ENCODE measurements at regions not wholly inside any gene's neighbourhood (a gene's known extent, or its start where the extent isn't known, plus 50 kb on each side); places are given as distances from the start of the nearest gene placed in this dataset.

DNA sequence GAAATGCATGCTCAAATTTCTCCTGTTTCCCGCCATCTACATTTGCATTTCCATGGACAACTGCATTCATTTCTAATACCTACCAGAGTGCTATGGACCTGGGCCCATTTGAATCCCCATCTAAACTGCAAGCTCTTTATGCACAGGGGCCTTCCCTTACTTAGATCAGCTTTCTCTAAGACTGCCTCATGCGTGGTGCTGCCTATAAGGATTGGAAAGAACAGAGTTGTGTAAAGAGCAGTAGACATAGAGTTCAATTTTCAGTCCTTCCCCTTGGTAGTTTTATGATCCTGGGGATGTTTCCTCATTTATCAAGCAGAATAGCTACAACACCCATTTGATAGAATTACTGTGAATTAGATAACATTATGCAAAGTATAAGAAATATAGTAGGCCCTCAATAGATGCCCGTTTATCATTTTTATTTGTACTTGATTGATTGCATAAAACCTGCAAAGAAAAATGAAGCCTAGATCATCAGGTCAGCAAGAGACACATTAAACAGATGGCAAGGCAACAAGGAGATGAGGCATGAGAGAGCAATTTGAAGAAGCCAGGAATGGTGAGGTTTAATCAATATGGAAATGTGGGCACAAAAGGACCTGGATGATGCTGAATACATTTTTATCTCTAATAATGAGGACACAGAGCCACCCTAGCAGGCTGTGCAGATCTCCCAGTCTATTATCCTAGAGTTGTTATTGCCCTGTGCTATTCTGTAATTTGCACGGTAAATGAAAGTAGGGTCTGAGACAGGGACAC is 359.7 kb downstream of the FAM181B start:
- no peak for DNase-seq (ENCODE audit: low spot score)

DNA sequence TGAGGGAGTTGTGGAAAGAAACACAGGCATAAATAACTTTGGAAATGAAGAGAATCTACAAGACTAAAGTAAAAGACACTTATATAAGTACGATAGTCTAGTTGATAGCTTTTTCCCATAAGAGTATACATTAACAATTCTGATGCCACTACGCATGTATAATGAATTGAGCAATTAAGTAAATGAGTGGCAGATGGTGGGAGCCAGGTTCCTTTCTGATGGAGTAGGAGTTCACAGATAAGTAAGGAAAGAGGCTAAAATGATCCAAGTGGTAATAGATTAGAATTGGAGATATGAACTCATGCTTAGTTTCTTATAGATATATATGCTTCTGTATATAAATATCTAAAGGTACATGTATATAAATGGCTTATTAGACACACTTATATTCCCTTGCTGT is 368.3 kb downstream of the FAM181B start:
- no peak for DNase-seq (ENCODE audit: low spot score)

DNA sequence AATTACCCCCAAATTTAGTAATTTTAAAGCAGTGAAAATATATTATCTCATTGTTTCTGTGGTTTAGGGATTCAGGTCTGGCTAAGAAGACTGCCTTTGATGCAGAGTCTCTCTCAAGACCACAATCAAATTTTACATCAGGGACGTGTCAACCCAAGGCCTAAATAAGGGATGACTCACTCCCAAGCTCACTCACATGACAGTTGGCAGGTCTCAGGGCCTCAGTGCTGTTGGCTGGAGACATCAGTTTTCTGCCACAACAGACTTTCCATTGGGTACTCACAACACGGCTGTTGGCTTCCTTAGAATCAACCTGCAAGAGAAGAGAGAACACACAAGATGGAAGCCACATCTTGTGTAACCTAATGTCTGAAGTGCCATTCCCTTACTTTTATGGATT is 377.3 kb downstream of the FAM181B start:
- DNase-seq (ENCODE audit: low spot score): no peak

DNA sequence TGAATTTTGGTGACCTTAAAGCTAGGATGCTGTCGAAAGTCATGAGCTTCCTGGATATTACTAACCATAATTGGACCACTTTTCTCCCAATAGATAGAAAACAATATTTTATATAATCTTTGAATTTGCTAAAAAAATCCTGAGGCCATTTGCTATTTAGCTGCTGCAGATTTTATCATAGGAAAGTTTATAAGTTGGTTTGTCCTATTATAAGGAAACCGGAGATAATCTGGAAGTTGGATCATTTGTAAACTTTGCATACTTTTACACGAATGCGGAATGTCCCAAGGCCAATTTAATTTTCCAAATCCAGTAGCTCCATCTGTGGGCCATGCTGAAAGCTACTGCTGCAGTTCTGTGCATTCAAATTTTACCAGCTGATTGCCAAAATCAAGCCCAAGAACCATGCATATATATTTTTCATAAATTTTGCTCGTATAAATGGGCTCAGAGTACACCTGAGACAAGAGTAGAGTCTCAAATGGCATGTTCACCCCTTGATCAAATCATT is 378.3 kb downstream of the FAM181B start:
- no peak for DNase-seq (ENCODE audit: low spot score)

DNA sequence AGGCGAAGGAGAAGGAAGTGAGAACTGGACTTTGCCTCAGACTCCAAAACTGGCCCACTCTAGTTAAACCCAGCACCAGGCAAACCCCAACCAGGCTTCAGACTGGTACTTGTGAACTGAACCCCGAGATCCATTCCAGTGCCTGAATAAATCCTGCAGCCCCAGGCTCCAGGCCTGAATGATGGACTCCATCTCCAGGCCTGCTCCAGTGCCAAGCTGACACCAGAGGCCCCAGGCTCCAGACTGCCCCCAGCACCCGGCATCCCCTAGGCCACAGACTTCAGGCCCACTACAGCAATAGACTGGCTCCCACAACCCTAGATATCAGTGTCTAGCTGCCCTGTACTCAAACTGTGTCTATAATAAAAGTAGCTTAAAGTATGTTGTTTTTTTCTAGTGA is 406.8 kb downstream of the FAM181B start:
- no peak for DNase-seq (ENCODE audit: low spot score)

DNA sequence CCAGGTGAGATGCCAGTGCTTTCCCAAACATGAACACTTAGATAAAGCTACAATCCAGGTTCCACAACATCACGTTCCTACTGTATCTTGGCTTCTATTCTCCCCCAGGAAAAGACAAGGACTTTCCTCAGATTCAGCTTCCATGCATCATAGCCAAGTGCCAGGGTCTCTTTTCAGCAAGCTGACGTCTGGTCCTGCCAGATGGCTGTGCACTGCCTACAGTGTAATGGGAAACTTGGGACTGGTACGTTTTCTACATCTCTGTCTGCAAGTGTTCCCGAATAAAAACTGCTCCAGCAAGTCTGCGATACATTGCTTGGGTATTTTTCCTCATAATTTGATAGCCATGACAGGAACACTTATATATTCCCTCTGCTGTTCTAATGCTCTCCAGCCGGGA is 412.5 kb downstream of the FAM181B start:
- no peak for DNase-seq (ENCODE audit: low spot score)

DNA sequence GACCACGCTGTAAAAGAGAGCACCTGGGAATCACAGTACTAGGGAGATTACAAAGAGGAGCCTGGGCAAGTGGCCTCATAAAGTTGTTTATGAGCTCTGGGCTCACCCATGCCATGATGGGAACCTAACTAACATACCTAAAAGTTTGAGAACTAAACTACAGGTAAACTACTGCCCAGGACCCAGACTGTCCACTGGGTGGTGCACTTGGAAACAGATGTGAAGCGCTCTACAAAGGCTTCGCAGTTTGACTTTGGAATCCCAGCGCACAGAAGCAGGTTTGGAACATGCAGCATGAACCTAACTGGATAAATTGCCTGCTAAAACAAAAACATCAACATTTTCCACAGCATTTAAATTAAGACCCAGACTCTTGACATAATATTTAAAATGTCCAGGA is 418.6 kb downstream of the FAM181B start:
- no peak for DNase-seq (ENCODE audit: low spot score)

DNA sequence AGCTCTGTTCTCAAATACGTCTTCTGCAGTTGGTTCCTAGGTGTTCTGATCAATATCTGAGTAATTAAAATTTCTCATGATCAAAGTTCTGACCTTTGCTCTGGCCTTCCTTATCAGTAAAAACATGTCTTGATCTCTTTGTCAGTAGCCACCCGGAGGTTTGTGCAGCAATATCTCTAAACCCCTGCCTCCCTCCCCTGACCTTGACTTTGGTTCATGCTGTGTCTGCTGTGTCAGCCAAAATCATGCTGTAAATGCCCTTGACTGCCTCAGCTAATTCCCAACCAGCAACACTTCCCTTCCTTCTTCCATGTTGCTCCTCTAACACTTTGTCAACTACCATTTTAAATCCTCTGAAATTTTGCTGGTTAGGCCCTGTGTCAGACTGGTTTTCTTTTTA is 424.7 kb downstream of the FAM181B start:
- DNase-seq (ENCODE audit: low spot score): no peak

DNA sequence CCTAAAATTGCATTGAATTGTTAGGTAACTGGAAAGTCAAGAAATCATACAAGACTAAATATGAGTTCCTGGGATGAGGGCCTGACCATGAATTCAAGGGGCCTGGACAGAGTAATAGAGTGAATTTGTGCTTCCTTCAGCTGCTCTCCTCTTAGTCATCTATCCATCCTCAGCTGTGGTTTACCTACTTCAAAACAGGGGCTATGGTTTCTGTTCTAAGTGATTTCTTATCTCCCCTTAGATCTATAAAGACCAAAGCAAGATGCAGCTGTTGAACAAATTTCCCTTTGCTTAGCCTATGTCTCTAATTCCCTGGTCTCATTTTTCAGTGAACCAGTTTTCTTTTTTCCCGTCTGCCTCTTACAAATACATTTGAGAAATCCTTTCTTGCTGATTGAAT is 428.5 kb downstream of the FAM181B start:
- no peak for DNase-seq (ENCODE audit: low spot score)

DNA sequence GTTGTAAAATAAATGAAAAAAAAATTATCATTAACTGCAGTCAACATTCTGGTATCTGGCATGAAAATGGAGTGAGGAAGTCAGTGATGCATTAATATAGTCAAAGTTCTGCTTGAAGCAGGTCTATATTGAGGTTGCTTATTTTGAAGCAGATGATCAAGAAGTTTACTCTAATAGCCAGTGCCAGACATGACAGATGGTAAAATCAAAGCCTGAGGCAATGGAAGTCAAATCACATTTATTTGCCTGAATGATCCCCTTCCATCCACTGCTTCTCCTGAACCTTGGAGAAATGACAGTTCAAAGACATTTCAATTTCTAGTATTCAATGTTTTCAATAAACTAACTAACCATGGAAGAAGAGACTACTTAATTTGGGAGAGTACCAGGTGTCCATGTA is 430.0 kb downstream of the FAM181B start:
- no peak for DNase-seq (ENCODE audit: low spot score)

DNA sequence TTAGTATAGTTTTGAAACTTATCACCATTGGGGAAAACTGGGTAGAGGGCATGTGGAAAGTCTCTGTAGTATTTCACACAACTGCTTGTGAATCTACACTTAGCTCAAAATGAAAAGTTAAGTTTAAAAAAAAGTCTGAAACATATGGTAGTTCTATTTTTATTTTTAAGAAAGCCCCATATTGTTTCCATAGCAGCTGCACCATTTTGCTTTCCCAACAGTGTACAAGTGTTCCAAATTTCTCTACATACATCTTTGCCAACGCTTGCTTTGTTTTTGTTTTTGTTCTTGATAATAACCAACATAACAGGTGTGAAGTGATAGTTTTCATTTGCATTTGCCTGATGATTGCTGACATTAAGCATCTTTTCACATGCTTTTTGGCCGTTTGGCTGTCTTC is 445.2 kb downstream of the FAM181B start:
- DNase-seq (ENCODE audit: low spot score): no peak

DNA sequence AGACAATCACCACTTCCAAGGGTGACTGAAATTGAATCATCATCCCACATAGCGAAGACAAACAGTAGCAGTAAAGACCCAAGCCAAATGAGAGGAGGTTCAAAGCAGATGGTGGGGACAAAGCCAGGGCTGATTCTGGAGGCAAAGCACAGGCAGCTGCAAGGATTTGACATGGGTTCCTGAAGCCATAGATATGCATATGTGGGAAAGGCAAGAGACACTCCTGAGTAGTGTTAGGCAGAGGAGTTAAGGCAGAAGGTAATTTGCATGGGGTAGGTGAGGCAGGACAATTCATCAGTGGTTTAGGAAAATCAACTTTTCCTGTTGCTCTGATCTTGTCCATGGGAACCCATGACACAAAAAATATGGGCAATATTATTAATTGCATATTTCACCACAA is 462.8 kb downstream of the FAM181B start:
- no peak for DNase-seq (ENCODE audit: low spot score)

DNA sequence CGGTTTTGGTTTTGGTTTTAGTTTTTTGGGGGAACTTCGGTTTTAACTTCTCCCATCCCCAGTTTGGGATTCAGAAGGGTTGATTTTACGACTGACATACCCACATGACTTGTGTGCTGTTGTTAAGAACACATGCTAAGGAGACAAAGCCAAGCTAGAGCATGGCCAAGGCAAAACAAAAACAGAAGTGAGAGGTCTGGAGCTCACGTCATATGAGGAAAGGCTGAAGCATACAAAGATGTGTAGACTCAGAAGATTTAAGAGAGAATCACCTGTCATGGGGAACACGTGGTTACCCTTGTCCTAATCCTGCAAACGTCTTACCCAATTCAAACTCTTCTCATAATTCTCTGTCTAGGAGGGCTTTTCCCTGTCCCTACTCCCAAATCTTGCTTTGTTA is 465.0 kb downstream of the FAM181B start:
- no peak for DNase-seq (ENCODE audit: low spot score)

DNA sequence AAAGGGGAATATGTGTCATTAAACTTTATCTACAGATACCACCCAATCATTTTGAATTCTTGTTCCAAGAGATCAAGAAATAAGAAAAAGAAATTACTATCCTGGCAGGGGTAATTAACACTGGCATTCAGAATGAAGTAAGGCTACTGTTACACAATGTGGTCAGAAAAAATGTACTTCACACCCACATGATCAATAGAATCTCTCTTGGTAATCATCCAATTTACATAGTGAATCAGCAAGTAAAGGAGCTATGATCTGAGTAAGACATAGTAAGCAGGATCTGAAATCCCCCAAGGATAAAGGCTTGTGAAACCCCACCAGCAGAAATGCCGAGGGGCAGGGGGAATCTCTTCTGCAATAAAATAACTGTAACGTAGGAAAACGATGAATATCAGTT is 466.5 kb downstream of the FAM181B start:
- DNase-seq (ENCODE audit: low spot score): no peak

DNA sequence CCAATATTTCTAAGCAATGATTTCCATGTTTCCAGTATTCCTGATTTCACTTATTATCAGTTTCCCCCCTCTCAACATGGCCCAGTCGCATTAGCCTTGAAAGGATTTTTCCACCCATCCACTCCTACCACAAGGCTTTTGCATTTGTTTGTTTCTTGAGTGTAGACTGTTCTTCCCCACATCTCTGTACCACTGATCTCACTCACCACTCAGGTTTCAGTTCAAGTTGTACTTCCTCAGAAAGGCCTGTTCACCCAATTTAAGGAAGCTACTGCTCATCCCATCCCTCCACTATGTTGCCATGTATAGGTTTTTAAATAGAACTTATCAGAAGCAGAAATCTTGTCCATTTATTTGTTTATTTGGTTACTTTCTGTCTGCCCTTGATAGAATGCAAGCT is 472.3 kb downstream of the FAM181B start:
- DNase-seq (ENCODE audit: low spot score): no peak

DNA sequence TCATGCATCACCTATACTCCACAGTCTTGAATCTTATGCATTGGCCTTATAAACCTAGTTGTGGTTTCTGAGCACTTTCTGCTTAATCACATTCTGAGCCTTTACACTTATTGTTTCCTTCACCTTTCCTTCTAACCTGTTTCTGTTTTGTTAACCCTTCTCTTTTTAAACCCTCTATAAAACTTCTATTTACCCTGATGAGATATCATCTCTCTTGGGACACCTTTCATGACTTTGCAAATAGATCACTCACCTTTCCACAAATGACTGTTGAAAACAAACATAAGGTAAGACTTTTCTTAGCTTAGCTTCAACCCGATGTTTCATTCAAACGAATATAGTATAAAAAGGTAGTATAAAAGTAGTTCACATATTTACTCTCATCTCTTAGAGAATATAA is 483.6 kb downstream of the FAM181B start:
- DNase-seq (ENCODE audit: low spot score): no peak

DNA sequence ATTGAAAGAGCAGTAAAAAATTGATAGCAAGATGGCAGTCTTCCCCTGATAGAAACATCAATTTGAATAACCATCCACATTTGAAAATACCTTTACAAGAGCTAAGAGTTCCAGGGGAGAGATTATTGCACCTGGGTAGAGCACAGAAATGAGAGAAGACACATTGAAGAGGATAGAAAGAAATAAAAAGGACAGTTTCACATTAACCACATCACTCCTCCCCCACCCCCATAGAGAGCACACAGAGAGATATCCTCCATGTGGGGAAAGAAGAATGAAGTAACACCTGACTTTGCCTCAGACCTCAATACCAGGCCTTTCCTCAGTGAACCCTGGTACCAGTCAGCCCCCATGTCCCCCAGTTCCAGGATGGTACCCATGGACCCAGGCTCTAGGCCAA is 486.7 kb downstream of the FAM181B start:
- no peak for DNase-seq (ENCODE audit: low spot score)

DNA sequence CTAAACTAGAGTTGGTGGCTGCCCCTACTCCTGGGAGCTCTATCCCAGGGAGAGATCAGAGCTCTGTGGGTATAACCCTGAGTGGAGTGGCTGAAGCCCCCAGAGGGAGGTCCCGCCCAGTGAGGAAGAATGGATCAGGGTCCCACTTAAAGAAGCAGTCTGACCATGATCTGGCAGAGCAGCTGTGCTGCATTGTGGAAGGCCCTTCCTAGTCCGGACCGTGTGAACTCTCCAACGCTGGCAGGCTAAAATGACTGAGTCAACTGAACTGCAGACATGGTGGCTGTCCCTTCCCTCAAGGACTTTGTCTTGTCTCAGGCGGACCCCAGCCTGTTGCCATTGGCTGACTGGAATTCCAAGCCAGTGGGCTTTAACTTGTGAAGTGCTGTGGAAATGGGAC is 494.2 kb downstream of the FAM181B start:
- no peak for DNase-seq (ENCODE audit: low spot score)

DNA sequence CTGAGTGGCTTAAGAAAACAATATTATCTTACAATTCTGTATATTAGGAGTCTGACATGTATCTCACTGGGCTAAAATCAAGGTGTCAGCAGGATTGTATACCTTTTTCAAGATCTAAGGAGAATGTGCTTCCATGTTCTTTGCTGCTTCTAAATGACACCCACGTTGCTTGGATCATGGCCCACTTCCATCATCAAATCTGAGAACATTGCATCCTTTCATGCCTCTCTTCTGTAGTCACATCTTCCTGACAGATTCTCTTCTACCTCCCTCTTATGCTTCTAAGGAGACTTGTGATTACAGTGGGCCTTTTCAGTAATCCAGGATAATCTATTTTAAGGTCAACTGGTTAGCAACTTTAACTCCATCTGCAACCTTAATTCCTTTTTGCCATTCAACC is 499.4 kb downstream of the FAM181B start:
- no peak for DNase-seq (ENCODE audit: low spot score)

DNA sequence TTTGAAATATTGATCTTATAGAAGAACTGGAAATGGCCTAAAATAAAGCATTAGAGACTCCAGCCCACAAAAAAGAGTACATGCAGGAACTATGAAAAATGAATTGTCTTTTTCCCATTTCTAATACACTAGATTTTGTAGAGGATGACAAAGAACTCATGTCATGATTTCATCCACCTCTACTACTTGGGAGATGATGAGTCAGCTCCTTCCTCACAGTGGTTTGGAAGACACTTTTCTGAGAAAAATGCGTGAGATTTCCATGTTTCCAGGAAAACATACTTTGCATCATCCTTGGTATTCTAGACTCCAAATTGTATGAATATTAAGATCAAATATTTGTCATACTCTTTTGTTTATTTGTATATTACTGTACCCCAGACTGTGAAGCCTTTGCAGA is 500.5 kb downstream of the FAM181B start:
- DNase-seq (ENCODE audit: low spot score): no peak

DNA sequence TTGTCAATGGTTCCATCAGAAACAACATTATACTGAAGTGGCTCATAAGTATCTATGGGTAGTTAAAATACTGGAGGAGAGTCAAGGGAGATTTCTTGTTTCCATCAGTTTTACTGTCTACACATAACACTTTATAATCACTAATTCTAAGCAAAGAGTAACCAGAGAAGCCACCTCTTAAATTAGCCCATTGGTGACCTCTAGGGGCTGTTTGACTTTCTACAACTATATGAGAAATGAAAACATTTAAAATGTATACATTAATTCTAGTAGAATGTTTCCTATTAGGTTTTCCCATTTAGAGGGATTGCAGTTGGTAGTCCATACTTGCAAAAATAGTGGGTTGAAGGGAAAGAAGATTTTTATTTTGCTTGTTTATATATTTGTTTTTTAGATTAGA is 504.3 kb downstream of the FAM181B start:
- no peak for DNase-seq (ENCODE audit: low spot score)

DNA sequence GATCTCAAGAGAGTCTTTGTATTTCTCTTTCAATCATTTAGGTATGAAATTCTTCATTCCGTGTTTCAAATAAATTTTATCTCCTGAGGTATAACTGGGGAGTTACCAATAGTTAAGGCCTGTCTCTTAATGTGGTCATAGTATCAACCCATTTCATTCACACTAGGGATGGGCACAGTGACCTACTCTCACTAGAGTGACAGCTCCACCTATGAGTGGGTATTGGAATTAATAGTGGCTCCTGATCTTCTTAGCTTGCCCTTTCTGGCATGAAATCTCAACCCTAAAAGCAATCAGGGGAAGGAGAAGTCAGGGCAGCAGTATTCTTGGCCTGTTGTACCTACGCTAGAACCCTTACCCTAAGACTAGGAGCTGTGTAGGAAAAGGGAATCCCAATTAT is 507.7 kb downstream of the FAM181B start:
- no peak for DNase-seq (ENCODE audit: low spot score)

DNA sequence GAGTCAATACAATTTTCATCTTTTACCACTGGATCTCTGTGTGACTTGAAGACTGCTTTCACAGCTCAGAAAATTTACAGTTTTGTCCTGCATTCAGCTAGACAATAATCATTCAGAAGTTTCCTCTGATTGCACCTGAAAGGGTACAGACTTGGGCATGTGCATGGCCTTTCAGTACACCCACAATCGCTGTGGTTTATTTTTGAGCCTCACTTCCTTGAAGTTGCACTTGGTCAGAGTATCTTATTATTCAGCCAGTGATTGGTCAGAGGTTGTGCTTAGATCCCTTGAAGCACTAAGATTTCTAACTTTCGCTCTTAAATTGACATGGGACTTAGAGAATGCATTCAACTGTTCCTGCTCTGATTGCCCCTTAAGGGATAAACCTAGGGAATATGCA is 508.2 kb downstream of the FAM181B start:
- no peak for DNase-seq (ENCODE audit: low spot score)

DNA sequence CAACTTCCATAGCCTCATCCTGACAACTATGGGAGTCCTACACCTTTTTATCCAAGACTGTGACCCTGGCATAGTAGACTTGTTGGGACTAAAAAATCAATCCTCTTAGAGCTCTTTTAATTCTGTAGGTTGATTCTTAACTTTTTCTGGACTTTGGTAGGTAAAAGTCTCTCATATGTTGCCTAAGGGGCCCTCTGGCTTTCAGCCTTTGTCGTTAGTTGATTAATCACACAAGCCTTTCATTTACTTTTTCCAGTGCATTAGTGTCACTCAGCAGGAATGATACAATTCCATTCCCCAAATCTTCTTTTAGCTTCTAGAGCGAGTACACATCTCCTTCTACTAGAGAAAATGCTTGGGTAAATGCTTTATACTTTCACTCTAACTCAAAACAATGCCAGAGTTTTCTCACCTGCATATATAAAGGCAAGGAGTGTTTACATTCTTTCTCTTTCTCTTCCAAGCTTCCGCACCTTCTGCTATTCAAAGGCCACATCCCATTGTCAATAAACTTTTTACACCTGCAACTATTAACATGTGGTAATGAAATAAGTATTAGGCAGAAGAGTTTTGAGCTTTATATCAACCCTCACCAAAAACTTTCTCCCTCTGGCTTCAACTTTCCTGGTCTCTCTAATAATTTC is 516.6 kb downstream of the FAM181B start:
- no peak for DNase-seq (ENCODE audit: low spot score)

All from CD4-positive, alpha-beta T cell treated with Interleukin-6 at 100 ng/mL for 8 hours (primary cell).